H1 (cell line): ENCODE measurements at regions not wholly inside any gene's neighbourhood (a gene's known extent, or its start where the extent isn't known, plus 50 kb on each side); places are given as distances from the start of the nearest gene placed in this dataset.
"Not testable (repeated sequence)": the region's sequence is repeated elsewhere in the genome, so short reads cannot be mapped to it uniquely, and the experiment has no call there.

Source experiments
- CTCF ChIA-PET: fragments of 300-600 bp; sonication (Branson Sonifier 250); formaldehyde crosslinking; loops from one replicate; lab custom pipeline; 2021; ENCODE audit not compliant: partially characterized antibody; lab: Charles Lee
- POLR2A ChIA-PET: fragments of 300-600 bp; sonication (Branson Sonifier 250); formaldehyde crosslinking; loops from one replicate; lab custom pipeline; 2021; ENCODE audit warnings: inconsistent platforms; ENCODE audit not compliant: partially characterized antibody; lab: Charles Lee
- DNase-seq, 2 experiments: peaks; one replicate each; pipeline versions ENCODE4 v3.0.0 to v3.0.0-alpha.2; 2010 to 2022; ENCODE audit warnings: low spot score in 2 of 2, low read depth in 1 of 2, mixed read lengths in 1 of 2
- FAIRE-seq: peaks from 2 replicates; lab custom pipeline; 2011; peaks lifted over from hg19 to GRCh38; lab: Jason Lieb, UNC
- H2AFZ ChIP-seq: 2 replicates; pipeline ENCODE4 v1.8.1; 2012; ENCODE audit warnings: low read length, inconsistent platforms
- H2AK5ac ChIP-seq: 2 replicates; pipeline ENCODE4 v1.6.1; 2013; ENCODE audit warnings: low read depth, low read length
- H2BK120ac ChIP-seq: replicated peaks from 2 replicates; pipeline ENCODE3; 2013; ENCODE audit warnings: low read depth, low read length, inconsistent platforms
- H2BK12ac ChIP-seq: 2 replicates; pipeline ENCODE4 v1.6.1; 2013; ENCODE audit warnings: low read depth, low read length
- H2BK15ac ChIP-seq: 2 replicates; pipeline ENCODE4 v1.6.1; 2013; ENCODE audit warnings: low read length
- H2BK20ac ChIP-seq: 2 replicates; pipeline ENCODE4 v1.6.1; 2013; ENCODE audit warnings: low read length
- H2BK5ac ChIP-seq: 2 replicates; pipeline ENCODE4 v1.6.1; 2013; ENCODE audit warnings: low read depth, low read length
- H3K14ac ChIP-seq: 2 replicates; pipeline ENCODE4 v1.6.1; 2013; ENCODE audit warnings: inconsistent platforms; ENCODE audit not compliant: insufficient read length
- H3K18ac ChIP-seq: 2 replicates; pipeline ENCODE4 v1.6.1; 2013; ENCODE audit warnings: low read length; ENCODE audit errors: extremely low read depth
- H3K23ac ChIP-seq: 2 replicates; pipeline ENCODE4 v1.6.1; 2013; ENCODE audit warnings: inconsistent platforms; ENCODE audit not compliant: insufficient read length
- H3K23me2 ChIP-seq: 2 replicates; pipeline ENCODE4 v1.6.1; 2013; ENCODE audit warnings: low read depth, low read length
- H3K27ac ChIP-seq: 2 replicates; pipeline ENCODE4 v1.6.1; 2011; ENCODE audit warnings: low read depth, low read length, inconsistent platforms
- H3K27me3 ChIP-seq, 4 experiments: replicated peaks in 1 of 4; 1 replicate in 1 of 4; 2 replicates in 3 of 4; pipeline versions ENCODE4 v1.6.1 to v1.8.1; 2011 to 2013; ENCODE audit warnings: low read length in 3 of 4, mild to moderate bottlenecking in 3 of 4, inconsistent platforms in 2 of 4, mixed read lengths in 2 of 4, moderate library complexity in 1 of 4; ENCODE audit not compliant: control insufficient read depth in 3 of 4, insufficient read depth in 3 of 4; ENCODE audit errors: extremely low read depth in 1 of 4
- H3K36me3 ChIP-seq, 4 experiments: 2 replicates each; pipeline versions ENCODE4 v1.6.1 to v1.8.1; 2011 to 2013; ENCODE audit warnings: mild to moderate bottlenecking in 4 of 4, low read length in 3 of 4, moderate library complexity in 2 of 4, control low read depth in 1 of 4, inconsistent platforms in 1 of 4; ENCODE audit not compliant: insufficient read depth in 4 of 4, control insufficient read depth in 2 of 4
- H3K4ac ChIP-seq: replicated peaks from 2 replicates; pipeline ENCODE3; 2013; ENCODE audit warnings: low read length, low read depth, mixed read lengths, inconsistent platforms; ENCODE audit not compliant: insufficient read length
- H3K4me1 ChIP-seq, 4 experiments: replicated peaks in 1 of 4; 1 replicate in 1 of 4; 2 replicates in 3 of 4; pipeline versions ENCODE4 v1.6.1 to v1.8.1; 2011 to 2013; ENCODE audit warnings: low read length in 3 of 4, inconsistent platforms in 2 of 4, mixed read lengths in 1 of 4; ENCODE audit not compliant: insufficient read depth in 4 of 4, control insufficient read depth in 3 of 4
- H3K4me2 ChIP-seq, 2 experiments: 2 replicates each; pipeline versions ENCODE4 v1.6.1 to v1.8.1; 2011 to 2013; ENCODE audit warnings: low read depth in 2 of 2, low read length in 2 of 2, control low read depth in 1 of 2, inconsistent platforms in 1 of 2, mild to moderate bottlenecking in 1 of 2; ENCODE audit not compliant: insufficient read depth in 1 of 2
- H3K4me3 ChIP-seq, 4 experiments: fragments of 200-600, 300-600 bp in 1 of 4; sonication (generic), shearing (Covaris generic), sonication (Bioruptor Twin) in 1 of 4; 2 replicates each; pipeline versions ENCODE4 v1.5.1 to v1.8.1; 2011 to 2016; ENCODE audit warnings: low read length in 4 of 4, low read depth in 3 of 4, control low read depth in 2 of 4, inconsistent platforms in 2 of 4, mild to moderate bottlenecking in 2 of 4, mixed read lengths in 1 of 4, moderate library complexity in 1 of 4; ENCODE audit not compliant: insufficient read depth in 2 of 4; ENCODE audit errors: extremely low read depth in 1 of 4
- H3K56ac ChIP-seq: replicated peaks from 2 replicates; pipeline ENCODE3; 2013; ENCODE audit warnings: low read depth, mild to moderate bottlenecking, mixed read lengths, low read length, inconsistent platforms; ENCODE audit not compliant: insufficient read length
- H3K79me1 ChIP-seq: 2 replicates; pipeline ENCODE4 v1.6.1; 2013; ENCODE audit warnings: low read depth, low read length, control low read depth
- H3K79me2 ChIP-seq, 2 experiments: 2 replicates each; pipeline versions ENCODE4 v1.6.1 to v1.8.1; 2012 to 2013; ENCODE audit warnings: low read length in 2 of 2, mild to moderate bottlenecking in 2 of 2, inconsistent platforms in 1 of 2; ENCODE audit not compliant: insufficient read depth in 2 of 2, control insufficient read depth in 1 of 2
- H3K9ac ChIP-seq, 4 experiments: replicated peaks in 1 of 4; 1 replicate in 1 of 4; 2 replicates in 3 of 4; pipeline versions ENCODE4 v1.6.1 to v1.8.1; 2011 to 2013; ENCODE audit warnings: low read depth in 3 of 4, low read length in 3 of 4, control low read depth in 2 of 4, mild to moderate bottlenecking in 2 of 4, moderate library complexity in 2 of 4, inconsistent platforms in 1 of 4; ENCODE audit errors: extremely low read depth in 1 of 4
- H3K9me3 ChIP-seq, 2 experiments: 2 replicates each; pipeline versions ENCODE4 v1.6.1 to v1.8.1; 2012 to 2013; ENCODE audit warnings: mild to moderate bottlenecking in 2 of 2, moderate library complexity in 2 of 2, control low read depth in 1 of 2, inconsistent platforms in 1 of 2, low read depth in 1 of 2, low read length in 1 of 2, mixed read lengths in 1 of 2; ENCODE audit not compliant: insufficient read depth in 2 of 2
- H4K20me1 ChIP-seq, 2 experiments: replicated peaks in 1 of 2; 2 replicates each; pipeline versions ENCODE3 to v1.8.1; 2011 to 2013; ENCODE audit warnings: inconsistent platforms in 2 of 2, low read length in 2 of 2, mild to moderate bottlenecking in 1 of 2; ENCODE audit not compliant: insufficient read depth in 2 of 2, control insufficient read depth in 1 of 2
- H4K5ac ChIP-seq: 2 replicates; pipeline ENCODE4 v1.6.1; 2013; ENCODE audit warnings: low read length, low read depth, mixed read lengths, inconsistent platforms; ENCODE audit not compliant: insufficient read length
- H4K8ac ChIP-seq: 2 replicates; pipeline ENCODE4 v1.8.0; 2013; ENCODE audit warnings: mild to moderate bottlenecking, moderate library complexity, low read length, inconsistent platforms; ENCODE audit not compliant: insufficient read depth; ENCODE audit errors: extremely low read depth
- H4K91ac ChIP-seq: replicated peaks from 2 replicates; pipeline ENCODE3; 2013; ENCODE audit warnings: low read length, mixed read lengths, inconsistent platforms; ENCODE audit not compliant: insufficient read length
- WGBS, 2 experiments: shearing (Covaris generic) in 1 of 2; methylation state at CpG; one replicate each; pipeline versions ENCODE4 v1.1.6 to v1.1.7; 2013 to 2015; ENCODE audit warnings: low lambda C conversion rate in 2 of 2, mixed read lengths in 2 of 2, inconsistent platforms in 1 of 2, low coverage in 1 of 2, missing lambda C conversion rate in 1 of 2; ENCODE audit not compliant: insufficient replicate concordance in 2 of 2, insufficient coverage in 1 of 2, insufficient read length in 1 of 2; ENCODE audit errors: extremely low coverage in 1 of 2, missing lambda C conversion rate in 1 of 2; 5-methylcytosine and 5-hydroxymethylcytosine counted together

DNA sequence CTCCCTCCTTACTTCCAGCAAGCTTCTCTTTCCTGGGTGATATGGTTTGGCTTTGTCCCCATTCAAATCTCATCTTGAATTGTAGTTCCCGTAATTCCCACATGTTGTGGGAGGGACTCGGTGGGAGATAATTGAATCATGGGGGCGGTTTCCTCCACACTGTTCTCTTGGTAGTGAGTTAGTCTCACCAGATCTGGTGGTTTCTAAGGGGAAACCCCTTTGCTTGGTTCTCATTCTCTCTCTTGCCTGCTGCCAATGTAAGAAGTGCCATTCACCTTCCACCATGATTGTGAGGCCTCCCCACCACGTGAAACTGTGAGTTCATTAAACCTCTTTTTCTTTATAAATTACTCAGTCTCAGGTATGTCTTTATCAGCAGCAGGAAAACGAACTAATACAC lies 271.8 kb downstream of the C12orf75 start:
- H3K27ac ChIP-seq, H2BK120ac ChIP-seq, FAIRE-seq, H3K14ac ChIP-seq, H3K79me1 ChIP-seq, H4K5ac ChIP-seq, H3K23ac ChIP-seq, H3K4me1 ChIP-seq, H2BK12ac ChIP-seq, H4K91ac ChIP-seq, H3K4me2 ChIP-seq, POLR2A ChIA-PET, H3K18ac ChIP-seq, H3K36me3 ChIP-seq, H3K4ac ChIP-seq, DNase-seq, H3K27me3 ChIP-seq, H3K9ac ChIP-seq, H2AK5ac ChIP-seq, H2AFZ ChIP-seq, H4K8ac ChIP-seq, H3K79me2 ChIP-seq, H3K56ac ChIP-seq, H2BK5ac ChIP-seq, H2BK20ac ChIP-seq, H4K20me1 ChIP-seq, H3K9me3 ChIP-seq, H3K4me3 ChIP-seq, H3K23me2 ChIP-seq, H2BK15ac ChIP-seq: not testable (repeated sequence)
- 86% methylated on average over 5 of the region's 5 CpGs; no CpG with 5 or more reads in 1 of the 2 experiments for WGBS, 2 experiments
- CTCF ChIA-PET = interaction anchor here (1.2 kb wide), 1 partner anchor 9 kb away, joined by 3 read pairs; no protein-coding TSS in a partner anchor

GRCh38 chr12:105604281-105604680 lies 273.8 kb downstream of the C12orf75 start:
- H3K4me3 ChIP-seq, H3K79me2 ChIP-seq, H3K27ac ChIP-seq, H3K4ac ChIP-seq, H3K56ac ChIP-seq, H3K18ac ChIP-seq, H3K23me2 ChIP-seq, H2BK5ac ChIP-seq, H3K9ac ChIP-seq, H3K79me1 ChIP-seq, H3K14ac ChIP-seq, H3K36me3 ChIP-seq, H4K8ac ChIP-seq, H2AK5ac ChIP-seq, POLR2A ChIA-PET, H3K23ac ChIP-seq, H2BK12ac ChIP-seq, H4K5ac ChIP-seq, H2BK20ac ChIP-seq, H3K27me3 ChIP-seq, H2AFZ ChIP-seq, DNase-seq, H3K4me2 ChIP-seq, H3K9me3 ChIP-seq, FAIRE-seq, H2BK120ac ChIP-seq, H4K91ac ChIP-seq, H4K20me1 ChIP-seq, CTCF ChIA-PET, H3K4me1 ChIP-seq, H2BK15ac ChIP-seq: not testable (repeated sequence)
- 61% methylated on average over 3 of the region's 3 CpGs; no CpG with 5 or more reads in 1 of the 2 experiments for WGBS, 2 experiments
